Fibroblast of villous mesenchyme (primary cell): ENCODE measurements at regions not wholly inside any gene's neighbourhood (a gene's known extent, or its start where the extent isn't known, plus 50 kb on each side); places are given as distances from the start of the nearest gene placed in this dataset.

ENCODE experiments used
- DNase-seq: peaks from one replicate; pipeline ENCODE4 v3.0.0-alpha.2; 2010; ENCODE audit warnings: low read depth
- H3K4me3 ChIP-seq: 2 replicates; pipeline ENCODE4 v1.5.1; 2011; ENCODE audit warnings: low read depth, mild to moderate bottlenecking, low read length
- TF ChIP-seq, protein P1 (sequence below): IDR thresholded peaks from 2 replicates; pipeline ENCODE4 v1.5.1; 2012; ENCODE audit warnings: low read depth, mild to moderate bottlenecking, low read length; ENCODE audit not compliant: insufficient read depth

DNA sequence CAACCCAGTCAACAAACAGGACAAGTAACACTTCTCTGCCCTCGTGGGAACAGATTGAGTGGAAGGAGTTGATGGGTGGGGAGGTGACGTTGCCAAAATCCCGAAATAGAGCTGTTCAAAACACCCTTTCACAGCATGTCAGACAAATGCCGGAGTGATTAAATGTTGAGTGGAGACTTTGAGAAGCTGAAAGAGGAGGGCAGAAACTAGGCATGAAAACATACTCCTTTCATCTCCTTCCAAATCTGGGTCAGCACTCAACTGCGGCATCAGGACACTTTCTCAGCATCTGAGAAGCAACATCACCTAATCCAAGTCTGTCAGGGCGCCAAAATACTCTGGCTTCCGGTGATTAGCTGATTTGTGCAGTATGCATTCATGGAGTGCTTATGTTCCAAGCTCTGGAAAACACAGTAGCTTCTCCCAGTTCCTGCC is 51.5 kb upstream of the MRI1 start:
- TF ChIP-seq, protein P1, sequence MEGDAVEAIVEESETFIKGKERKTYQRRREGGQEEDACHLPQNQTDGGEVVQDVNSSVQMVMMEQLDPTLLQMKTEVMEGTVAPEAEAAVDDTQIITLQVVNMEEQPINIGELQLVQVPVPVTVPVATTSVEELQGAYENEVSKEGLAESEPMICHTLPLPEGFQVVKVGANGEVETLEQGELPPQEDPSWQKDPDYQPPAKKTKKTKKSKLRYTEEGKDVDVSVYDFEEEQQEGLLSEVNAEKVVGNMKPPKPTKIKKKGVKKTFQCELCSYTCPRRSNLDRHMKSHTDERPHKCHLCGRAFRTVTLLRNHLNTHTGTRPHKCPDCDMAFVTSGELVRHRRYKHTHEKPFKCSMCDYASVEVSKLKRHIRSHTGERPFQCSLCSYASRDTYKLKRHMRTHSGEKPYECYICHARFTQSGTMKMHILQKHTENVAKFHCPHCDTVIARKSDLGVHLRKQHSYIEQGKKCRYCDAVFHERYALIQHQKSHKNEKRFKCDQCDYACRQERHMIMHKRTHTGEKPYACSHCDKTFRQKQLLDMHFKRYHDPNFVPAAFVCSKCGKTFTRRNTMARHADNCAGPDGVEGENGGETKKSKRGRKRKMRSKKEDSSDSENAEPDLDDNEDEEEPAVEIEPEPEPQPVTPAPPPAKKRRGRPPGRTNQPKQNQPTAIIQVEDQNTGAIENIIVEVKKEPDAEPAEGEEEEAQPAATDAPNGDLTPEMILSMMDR, result no peak
- H3K4me3 ChIP-seq, result no peak overlapping the region
- no peak for DNase-seq

DNA sequence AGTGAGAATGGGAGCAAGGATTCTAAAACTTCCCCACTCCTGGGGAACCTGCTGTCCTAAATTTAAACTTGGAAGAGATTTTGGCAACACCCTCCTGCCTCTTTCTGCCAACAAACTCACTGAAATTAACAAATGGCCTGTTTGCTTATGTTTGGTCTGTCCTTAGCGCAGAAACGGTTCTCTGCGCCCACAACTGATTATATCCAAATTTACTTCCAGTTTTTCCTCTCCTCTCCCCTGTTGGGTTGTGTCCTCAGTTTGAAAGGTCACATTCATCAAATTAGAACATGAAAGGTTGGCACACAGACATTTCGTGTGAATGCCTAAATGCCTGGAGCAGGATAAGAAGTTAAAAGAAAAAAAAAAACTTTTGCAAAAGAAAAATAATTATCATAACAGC is 56.4 kb upstream of the MRI1 start:
- no peak for DNase-seq
- H3K4me3 ChIP-seq, result no peak overlapping the region

DNA sequence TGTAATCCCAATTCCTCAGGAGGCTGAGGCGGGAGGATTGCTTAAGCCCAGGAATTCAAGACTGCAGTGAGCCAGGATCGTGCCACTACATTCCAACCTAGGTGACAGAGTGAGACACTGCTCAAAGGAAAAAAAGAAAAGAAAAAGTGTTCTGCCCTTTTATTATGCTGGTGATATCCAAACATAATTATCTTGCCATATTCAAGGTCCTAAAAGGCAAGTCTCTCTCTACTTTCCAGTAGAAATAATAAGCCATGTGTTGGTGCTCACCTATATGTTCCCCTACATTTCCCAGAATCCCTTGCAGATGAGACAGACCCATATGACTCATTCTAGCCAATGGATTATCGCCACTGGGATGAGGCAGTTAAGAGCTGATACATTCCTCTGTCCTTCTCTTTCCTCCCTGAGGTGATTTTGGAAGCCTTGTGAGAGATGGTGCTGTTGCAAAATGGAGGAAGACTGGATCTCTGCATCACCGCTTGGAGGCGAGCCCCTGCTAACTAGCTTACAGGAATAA is 58.3 kb upstream of the MRI1 start:
- DNase-seq, result no peak
- H3K4me3 ChIP-seq, result no peak overlapping the region
- TF ChIP-seq, protein P1, result no peak

More for the DNA sequence above, 56.4 kb upstream of the MRI1 start:
- TF ChIP-seq, protein P1, result no peak

DNA sequence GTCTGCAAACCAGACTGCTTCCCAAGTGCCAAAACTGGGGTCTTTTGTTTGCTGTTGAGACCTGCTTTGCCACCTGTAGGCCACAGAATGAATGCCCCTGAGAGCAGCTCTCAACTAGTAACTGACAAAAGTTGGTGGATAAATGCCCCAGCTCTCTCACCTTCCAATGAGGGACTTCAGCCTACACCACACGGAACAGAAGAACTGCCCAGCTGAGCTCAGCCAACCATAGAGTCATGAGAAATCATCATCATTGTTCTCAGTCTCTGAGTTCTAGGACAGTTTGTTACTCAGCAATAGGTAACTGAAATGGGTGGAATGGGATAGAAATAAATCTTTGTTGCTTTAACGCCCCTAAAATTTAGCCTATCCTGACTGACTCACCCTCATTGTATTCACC is 59.1 kb upstream of the MRI1 start:
- DNase-seq, result no peak
- TF ChIP-seq, protein P1, result no peak
- no peak overlapping the region for H3K4me3 ChIP-seq

DNA sequence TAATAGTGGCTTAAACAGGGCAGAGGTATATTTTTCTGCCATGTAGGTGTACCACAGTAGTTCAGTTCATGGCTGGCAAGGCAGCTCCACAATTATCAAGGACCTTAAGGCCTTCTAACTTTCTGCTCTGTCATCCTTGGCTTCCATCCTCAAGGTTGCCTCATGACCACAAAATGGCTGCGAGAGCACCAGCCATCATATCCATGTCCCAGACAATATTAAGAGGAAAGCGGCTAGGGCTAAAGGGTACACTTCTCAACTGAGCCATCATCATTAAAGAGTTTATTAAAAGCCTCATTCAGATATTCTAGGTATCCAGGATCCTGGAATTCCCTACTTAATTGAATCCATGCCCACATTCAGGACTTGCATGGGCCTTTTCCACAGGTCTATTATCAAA is 62.7 kb upstream of the MRI1 start:
- no peak for DNase-seq
- H3K4me3 ChIP-seq, result no peak overlapping the region
- TF ChIP-seq, protein P1, result no peak

DNA sequence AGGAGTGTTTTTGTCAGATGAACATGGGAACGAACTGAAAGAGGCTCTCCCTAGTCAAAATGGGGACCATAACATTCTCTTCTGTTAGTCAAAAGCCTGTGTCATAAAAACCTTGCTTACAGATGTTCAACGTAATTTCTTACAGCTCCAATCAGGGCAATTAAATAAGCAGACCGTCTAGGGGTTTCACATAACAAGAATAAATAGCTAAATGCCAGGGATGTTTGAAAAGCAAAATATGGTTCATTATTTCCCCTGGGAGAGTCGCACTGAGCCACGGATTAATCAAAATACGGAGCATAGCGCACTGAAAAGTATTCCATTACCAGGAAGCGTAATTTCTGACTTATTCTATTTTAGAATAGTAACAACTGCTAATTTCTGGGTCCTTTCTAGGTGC is 63.7 kb upstream of the MRI1 start:
- no peak for DNase-seq
- H3K4me3 ChIP-seq, result no peak overlapping the region
- TF ChIP-seq, protein P1, result no peak

DNA sequence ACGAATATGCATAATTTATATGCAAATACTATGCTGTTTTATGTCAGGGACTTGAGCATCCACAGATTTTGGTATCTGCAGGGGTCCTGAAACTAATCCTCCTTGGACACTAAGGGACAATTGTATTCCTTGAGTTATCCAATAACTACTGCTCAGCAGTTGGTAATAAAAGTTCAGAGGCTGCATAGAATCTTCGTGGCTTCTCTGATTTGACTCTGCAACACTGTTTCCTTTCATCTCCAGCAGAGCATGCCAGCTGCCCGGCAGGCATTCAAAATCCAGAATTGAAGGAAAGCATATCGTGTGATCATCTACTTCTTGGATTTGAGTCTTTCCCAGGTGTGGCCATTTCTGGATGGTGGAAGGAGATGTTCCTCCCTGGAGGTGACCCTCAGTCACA is 64.5 kb upstream of the MRI1 start:
- no peak overlapping the region for H3K4me3 ChIP-seq
- TF ChIP-seq, protein P1, result no peak
- no peak for DNase-seq
